Keratinocyte (primary cell): ENCODE measurements at regions not wholly inside any gene's neighbourhood (a gene's known extent, or its start where the extent isn't known, plus 50 kb on each side); places are given as distances from the start of the nearest gene placed in this dataset.

Experiments used
- DNase-seq: peaks from one replicate; pipeline ENCODE4 v3.0.0-alpha.2; 2011; ENCODE audit warnings: low read depth, missing footprints, low spot score
- FAIRE-seq: peaks from 2 replicates; lab custom pipeline; 2011; peaks lifted over from hg19 to GRCh38; lab: Jason Lieb, UNC
- H2AFZ ChIP-seq: 2 replicates; pipeline ENCODE4 v1.6.0; 2012; ENCODE audit warnings: low read length, control low read depth, inconsistent platforms; ENCODE audit not compliant: control insufficient read depth
- H3K27ac ChIP-seq: 2 replicates; pipeline ENCODE4 v1.5.1; 2011; ENCODE audit warnings: low read length; ENCODE audit not compliant: control insufficient read depth, insufficient read depth
- H3K27me3 ChIP-seq: 3 replicates; pipeline ENCODE4 v1.6.0; 2011; ENCODE audit warnings: low read length; ENCODE audit not compliant: control insufficient read depth, insufficient read depth; ENCODE audit errors: extremely low read depth
- H3K36me3 ChIP-seq, 2 experiments: 2 replicates in 1 of 2; 3 replicates in 1 of 2; pipeline ENCODE4 v1.5.1; 2011; ENCODE audit warnings: low read length in 2 of 2, mild to moderate bottlenecking in 1 of 2; ENCODE audit not compliant: control insufficient read depth in 2 of 2, insufficient read depth in 2 of 2; ENCODE audit errors: extremely low read depth in 1 of 2
- H3K4me1 ChIP-seq: 3 replicates; pipeline ENCODE4 v1.5.1; 2011; ENCODE audit warnings: low read length; ENCODE audit not compliant: control insufficient read depth, insufficient read depth; ENCODE audit errors: extremely low read depth
- H3K4me2 ChIP-seq: 3 replicates; pipeline ENCODE4 v1.6.0; 2011; ENCODE audit warnings: low read depth, low read length; ENCODE audit not compliant: control insufficient read depth, insufficient read depth; ENCODE audit errors: extremely low read depth
- H3K4me3 ChIP-seq, 3 experiments: fragments of 200-600 bp in 1 of 3; sonication (generic) in 1 of 3; 2 replicates in 2 of 3; 3 replicates in 1 of 3; pipeline ENCODE4 v1.5.1; 2011 to 2016; ENCODE audit warnings: low read length in 3 of 3, mild to moderate bottlenecking in 3 of 3, control low read depth in 2 of 3, inconsistent platforms in 1 of 3, low read depth in 1 of 3, mixed read lengths in 1 of 3, mixed run types in 1 of 3, moderate library complexity in 1 of 3; ENCODE audit not compliant: control insufficient read depth in 2 of 3, insufficient read depth in 2 of 3; ENCODE audit errors: extremely low read depth in 1 of 3
- H3K79me2 ChIP-seq: 2 replicates; pipeline ENCODE4 v1.6.0; 2012; ENCODE audit warnings: low read length; ENCODE audit not compliant: control insufficient read depth, insufficient read depth
- H3K9ac ChIP-seq: 3 replicates; pipeline ENCODE4 v1.6.0; 2011; ENCODE audit warnings: low read length; ENCODE audit not compliant: control insufficient read depth, insufficient read depth; ENCODE audit errors: extremely low read depth
- H3K9me1 ChIP-seq: 3 replicates; pipeline ENCODE4 v1.6.0; 2011; ENCODE audit warnings: low read length; ENCODE audit not compliant: control insufficient read depth, insufficient read depth; ENCODE audit errors: extremely low read depth
- H3K9me3 ChIP-seq: 2 replicates; pipeline ENCODE4 v1.5.1; 2012; ENCODE audit warnings: low read depth, low read length; ENCODE audit not compliant: control insufficient read depth
- H4K20me1 ChIP-seq: 3 replicates; pipeline ENCODE4 v1.6.0; 2011; ENCODE audit warnings: low read length; ENCODE audit not compliant: control insufficient read depth, insufficient read depth; ENCODE audit errors: extremely low read depth
- CTCF ChIP-seq, 3 experiments: IDR thresholded peaks in 1 of 3; conservative IDR thresholded peaks in 1 of 3; optimal IDR thresholded peaks in 1 of 3; 2 replicates in 2 of 3; 3 replicates in 1 of 3; pipeline versions ENCODE3 to v1.5.1; 2011; ENCODE audit warnings: low read length in 3 of 3, mild to moderate bottlenecking in 3 of 3, moderate library complexity in 2 of 3, control low read depth in 1 of 3, inconsistent platforms in 1 of 3; ENCODE audit not compliant: insufficient read depth in 2 of 3; ENCODE audit errors: extremely low read depth in 1 of 3
- EZH2 ChIP-seq: IDR thresholded peaks from one replicate; pipeline ENCODE4 v1.6.1; 2012; ENCODE audit warnings: inconsistent platforms, mild to moderate bottlenecking, low read length, moderate library complexity
- dilution Hi-C: fragments of 300-500 bp; cut with MboI; formaldehyde crosslinking; loops from one replicate; pipeline ENCODE4 v1.7.0; 2020; ENCODE audit warnings: low sequenced_read_pairs; ENCODE audit not compliant: extremely low pct_ligation_motif_present

GRCh38 chr7:89826121-89826520, 328.1 kb upstream of the STEAP1 start:
- Histone ChIP-seq H3K9ac (no peak overlapping the region), H3K79me2 (no peaks in the 10 kb centered on the region), H3K36me3 (no peaks in the 10 kb centered on the region), H4K20me1 (no peaks in the 10 kb centered on the region), H3K9me3 (no peaks in the 10 kb centered on the region), H3K9me1 (no peaks in the 10 kb centered on the region), H3K4me3 (no peak overlapping the region), H3K4me1 (no peaks in the 10 kb centered on the region), H3K27me3 (no peaks in the 10 kb centered on the region), H2AFZ (no peak overlapping the region), H3K27ac (no peak overlapping the region), H3K4me2 (no peak overlapping the region)
- TF ChIP-seq CTCF (optimal IDR thresholded peaks at IDR 0.05 in 1 of 3, IDR thresholded peaks at IDR 0.05 in 1 of 3, conservative IDR thresholded peaks at IDR 0.05 in 1 of 3; ENCODE audit: extremely low read depth in 1 of 3, insufficient read depth in 2 of 3, low read length in 3 of 3), result no peak
- no peak for TF ChIP-seq EZH2
- dilution Hi-C loops, result no loop called here
- DNase-seq (no peak), FAIRE-seq (no peak)

DNA sequence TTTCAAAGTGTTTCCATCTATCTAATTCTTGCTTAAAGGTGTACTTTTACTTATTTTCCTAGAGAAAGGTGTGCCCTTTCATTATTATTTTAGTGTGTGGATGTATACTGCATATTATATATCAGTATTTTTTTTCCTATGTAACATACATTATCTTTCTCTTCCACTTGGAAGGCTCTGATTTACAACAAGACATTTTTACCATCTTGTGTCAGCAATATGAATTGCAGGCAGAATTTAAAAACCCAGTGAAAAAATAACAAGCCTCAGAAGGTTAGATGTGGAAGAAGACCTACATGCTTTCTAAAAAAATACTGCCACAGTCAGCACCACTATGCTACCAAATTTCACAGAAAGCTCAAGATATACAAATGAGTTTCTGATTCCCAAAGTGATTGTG, 327.7 kb upstream of the STEAP1 start:
- H3K9ac ChIP-seq, result no peak overlapping the region
- no peaks in the 10 kb centered on the region for H3K4me1 ChIP-seq
- no peak overlapping the region for H3K27ac ChIP-seq
- no peaks in the 10 kb centered on the region for H3K27me3 ChIP-seq
- H3K4me2 ChIP-seq, result no peak overlapping the region
- dilution Hi-C loops, result no loop called here
- H3K9me1 ChIP-seq, result no peaks in the 10 kb centered on the region
- no peak for DNase-seq
- H3K79me2 ChIP-seq, result no peaks in the 10 kb centered on the region
- H2AFZ ChIP-seq, result no peak overlapping the region
- no peaks in the 10 kb centered on the region for H4K20me1 ChIP-seq
- FAIRE-seq, result no peak
- no peak overlapping the region for H3K4me3 ChIP-seq
- H3K36me3 ChIP-seq, result no peaks in the 10 kb centered on the region
- no peaks in the 10 kb centered on the region for H3K9me3 ChIP-seq
- TF ChIP-seq EZH2 (no peak), CTCF (optimal IDR thresholded peaks at IDR 0.05 in 1 of 3, IDR thresholded peaks at IDR 0.05 in 1 of 3, conservative IDR thresholded peaks at IDR 0.05 in 1 of 3; ENCODE audit: extremely low read depth in 1 of 3, insufficient read depth in 2 of 3, low read length in 3 of 3) (no peak)
